GM18508 (cell line): ENCODE measurements at regions not wholly inside any gene's neighbourhood (a gene's known extent, or its start where the extent isn't known, plus 50 kb on each side); places are given as distances from the start of the nearest gene placed in this dataset.

Experiments used
- ATAC-seq: cut with Tn5 transposase; IDR thresholded peaks from one replicate; pipeline ENCODE4 v1.9.1; 2021; ENCODE audit warnings: moderate number of reproducible peaks; ENCODE audit not compliant: insufficient read depth, unreplicated experiment

DNA sequence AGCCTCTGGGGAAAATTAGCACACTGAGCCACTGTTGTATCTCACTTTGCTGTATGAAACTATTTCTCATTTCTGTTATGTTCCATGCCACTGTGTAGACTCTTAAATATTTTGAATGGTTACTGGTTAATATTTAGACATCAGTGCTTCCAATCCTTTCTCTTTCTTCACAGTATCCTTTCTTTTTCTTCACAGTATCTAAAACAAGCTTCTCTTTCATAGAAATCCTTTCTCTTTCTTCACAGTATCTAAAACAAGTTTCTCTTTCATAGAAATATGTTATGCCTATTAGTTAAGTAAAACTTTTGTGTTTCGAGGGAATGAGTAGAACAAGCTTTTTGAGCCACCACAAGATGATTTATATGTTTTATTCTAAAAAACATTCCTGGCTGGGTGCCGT lies 326.8 kb upstream of the KLF12 start:
- ATAC-seq = no peak

DNA sequence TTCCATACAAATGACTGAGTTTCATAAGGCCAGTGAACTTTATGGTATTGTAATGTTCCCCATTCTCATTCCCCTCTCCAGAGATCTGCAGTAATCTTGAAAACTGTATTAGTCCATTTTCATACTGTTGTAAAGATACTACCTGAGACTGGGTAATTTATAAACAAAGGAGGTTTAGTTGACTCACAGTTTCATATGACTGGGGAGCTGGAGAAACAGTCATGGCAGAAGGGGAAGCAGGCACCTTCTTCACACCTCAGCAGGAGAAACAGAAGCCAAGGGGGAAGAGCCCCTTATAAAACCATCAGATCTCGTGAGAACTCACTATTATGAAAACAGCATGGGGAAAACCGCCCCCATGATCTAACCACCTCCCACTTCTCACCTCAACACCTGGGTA lies 318.7 kb upstream of the KLF12 start:
- ATAC-seq = no peak

DNA sequence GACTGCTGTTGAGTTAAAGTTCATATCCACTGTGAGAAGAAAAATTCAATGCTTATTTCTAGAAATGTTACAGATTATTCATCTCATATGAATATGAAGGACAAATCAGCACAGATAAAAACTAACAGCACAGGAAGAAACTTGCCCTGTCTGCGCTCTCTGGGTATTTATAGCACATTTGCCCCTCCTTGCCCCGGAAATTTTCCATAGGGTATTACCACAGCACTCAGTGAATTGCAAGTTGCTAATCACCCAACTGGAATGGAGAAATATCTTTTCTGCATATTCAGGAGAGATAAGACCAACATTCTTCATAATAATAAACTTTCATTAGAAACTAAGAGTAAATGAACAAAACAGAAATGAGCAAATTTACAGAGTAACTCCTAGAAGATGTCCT lies 318.0 kb upstream of the KLF12 start:
- no peak for ATAC-seq

DNA sequence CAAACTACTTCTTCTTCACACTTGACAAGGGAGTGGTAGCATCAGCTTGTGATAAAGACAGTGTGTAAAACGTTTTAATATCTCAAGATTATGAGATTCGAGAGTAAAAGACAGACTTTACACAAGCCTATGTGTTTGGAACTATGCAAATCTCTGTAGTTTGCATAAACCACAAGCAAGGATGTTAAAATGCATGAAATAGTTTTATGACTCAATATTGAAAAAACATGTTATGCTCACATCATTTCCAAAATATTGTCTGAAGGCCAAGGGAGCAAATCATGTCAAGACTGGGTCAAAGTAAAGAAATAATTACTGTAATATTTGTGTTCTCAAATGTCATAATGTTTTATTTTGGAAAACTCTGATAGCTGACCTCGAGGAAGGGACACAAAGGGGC lies 316.8 kb upstream of the KLF12 start:
- ATAC-seq = no peak

DNA sequence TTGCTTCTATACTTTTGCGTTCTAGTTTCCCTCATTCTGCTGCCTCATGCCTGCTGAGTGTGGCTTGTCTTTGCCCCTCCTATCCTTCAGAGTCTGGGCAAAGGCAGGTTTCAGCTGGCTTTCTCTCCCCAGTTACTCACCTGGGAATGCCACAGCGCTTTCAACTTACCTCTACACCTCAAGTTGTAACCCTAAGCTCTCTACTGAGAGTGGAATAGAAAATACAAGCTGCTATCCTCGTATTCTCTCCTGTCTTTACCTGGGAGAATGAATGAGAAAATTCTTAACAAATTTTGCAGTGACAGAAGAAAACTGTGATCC lies 316.3 kb upstream of the KLF12 start:
- no peak for ATAC-seq

DNA sequence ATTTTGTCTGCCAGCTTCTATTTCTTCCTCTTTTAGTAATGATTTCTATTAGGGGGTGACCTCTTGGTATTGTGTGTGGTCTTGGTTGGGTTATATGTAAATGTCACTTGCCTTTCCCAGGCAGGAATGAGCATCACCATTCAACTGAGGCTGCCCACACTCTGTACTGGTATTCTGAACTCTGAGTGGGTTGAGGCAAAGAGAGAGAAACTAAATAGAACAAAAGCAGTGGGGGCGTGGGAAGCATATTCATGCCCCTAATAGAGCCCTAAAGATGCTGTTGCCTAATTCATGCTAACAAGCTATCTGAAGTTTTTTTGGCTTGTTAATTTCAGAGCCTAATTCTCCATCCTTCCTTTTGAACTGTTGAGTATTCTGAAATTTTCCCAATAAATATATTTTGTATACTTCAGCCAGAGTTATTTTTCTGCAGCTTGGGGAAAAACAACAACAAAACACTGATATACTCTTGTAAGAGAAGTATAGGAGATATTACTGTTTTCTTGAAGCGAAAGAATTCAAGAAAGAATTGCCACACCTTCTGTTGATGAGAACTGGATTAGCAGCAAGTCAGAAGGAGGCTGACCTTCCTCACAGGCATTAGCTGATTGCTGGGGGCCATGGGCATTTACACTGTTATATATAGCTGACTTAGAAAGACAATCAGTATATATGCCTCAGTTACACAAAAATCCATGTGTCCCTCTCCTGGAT lies 315.8 kb upstream of the KLF12 start:
- ATAC-seq = no peak

DNA sequence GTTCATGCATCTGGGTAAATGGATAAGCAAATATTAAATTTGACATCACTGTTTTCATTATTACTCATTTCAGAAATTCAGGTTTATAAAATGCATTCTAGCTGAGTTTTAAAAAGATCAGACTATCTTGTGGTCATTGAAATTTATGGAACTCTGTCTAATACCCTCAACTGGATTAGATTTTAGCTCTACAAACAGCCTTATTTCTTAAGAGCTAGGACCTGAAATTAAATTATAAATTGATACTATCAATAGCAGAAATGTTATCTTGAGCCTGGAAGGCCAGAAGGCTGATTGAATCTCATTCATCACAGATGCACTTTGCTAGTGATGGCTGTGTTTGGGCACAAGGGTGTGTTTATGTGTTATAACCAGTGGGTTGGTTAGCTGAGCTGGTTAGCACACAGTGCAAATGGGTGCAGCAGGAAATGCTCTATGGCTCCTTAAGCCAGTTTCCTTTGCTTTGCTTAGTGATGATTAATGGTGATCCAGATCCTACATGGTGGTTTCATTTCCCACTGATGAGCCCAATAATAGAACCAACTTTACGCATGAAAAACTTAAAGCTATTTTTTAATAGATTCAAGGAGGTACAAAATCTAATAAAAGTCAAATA lies 310.8 kb upstream of the KLF12 start:
- ATAC-seq = no peak

DNA sequence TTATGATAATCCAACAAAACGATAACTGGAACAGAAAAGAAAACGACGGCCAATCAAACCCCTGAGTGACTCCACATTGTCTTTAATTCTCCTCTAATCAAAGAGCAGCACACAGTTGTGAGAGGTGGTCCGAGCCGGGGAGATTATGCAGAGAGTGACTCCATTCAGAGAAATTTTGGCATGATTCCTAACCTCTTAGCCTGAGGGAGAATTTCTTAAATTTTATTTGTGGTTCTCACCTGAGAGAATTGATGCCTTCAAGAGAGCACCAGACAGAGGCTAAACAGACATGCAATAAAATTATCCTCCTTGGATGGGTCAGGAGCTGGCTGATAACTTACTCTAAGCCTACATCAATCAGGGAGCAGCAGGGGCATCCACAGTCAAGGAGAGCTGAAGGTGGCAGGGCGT lies 310.0 kb upstream of the KLF12 start:
- ATAC-seq = no peak

DNA sequence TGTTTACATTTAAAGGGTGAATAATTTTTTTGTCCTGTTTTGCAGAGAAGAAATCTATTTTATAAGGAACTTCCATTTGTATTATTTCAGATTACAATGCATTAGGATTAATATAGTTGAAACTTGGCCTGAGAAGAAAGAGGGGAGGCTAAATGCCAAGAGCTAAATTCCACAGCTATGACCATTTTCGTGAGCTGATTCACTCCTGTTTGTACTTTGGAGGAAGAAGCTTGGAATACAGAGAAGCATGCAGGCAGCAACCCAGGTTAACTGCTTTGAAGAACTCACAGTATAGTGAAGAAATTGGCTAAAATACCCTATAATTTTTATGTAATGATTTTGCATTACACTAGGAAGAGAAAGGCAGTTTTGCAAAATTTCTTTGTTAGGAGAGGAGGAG lies 309.4 kb upstream of the KLF12 start:
- ATAC-seq = no peak

DNA sequence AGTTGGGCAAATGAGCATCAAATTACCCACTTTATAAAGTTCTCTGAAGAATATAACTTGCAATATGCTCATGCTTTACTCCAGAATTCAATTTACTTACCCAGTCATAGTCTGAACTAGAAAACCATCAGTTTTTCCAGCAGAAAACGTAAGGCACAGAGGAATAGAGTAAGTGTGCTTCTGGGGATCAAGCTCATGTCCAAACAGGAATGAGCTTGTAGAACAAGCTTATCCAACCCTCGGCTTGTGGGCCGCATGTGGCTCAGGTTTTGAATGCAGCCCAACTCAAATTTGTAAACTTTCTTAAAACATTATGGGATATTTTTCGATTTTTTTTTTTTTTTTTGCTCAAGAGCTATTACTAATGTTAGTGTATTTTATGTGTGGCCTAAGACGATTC lies 308.5 kb upstream of the KLF12 start:
- no peak for ATAC-seq

DNA sequence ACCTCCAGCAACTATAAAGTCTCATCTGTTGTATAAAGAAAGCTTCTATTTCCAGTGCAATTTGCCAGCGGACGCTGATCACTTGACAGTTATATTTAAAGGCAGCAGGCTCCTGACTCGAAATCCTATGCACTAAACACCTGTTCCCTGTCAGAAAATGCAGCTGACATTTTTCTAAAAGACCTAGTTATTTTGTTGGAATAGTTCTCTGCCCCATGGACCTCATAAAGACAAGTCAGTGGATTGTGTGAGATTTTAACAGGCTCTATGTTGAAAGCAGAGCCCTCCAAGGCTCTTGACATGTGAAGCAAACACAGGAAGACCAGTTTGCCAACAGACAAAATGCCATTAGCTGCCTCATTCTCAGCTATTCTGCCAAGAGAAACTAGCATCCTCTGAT lies 304.7 kb upstream of the KLF12 start:
- no peak for ATAC-seq

DNA sequence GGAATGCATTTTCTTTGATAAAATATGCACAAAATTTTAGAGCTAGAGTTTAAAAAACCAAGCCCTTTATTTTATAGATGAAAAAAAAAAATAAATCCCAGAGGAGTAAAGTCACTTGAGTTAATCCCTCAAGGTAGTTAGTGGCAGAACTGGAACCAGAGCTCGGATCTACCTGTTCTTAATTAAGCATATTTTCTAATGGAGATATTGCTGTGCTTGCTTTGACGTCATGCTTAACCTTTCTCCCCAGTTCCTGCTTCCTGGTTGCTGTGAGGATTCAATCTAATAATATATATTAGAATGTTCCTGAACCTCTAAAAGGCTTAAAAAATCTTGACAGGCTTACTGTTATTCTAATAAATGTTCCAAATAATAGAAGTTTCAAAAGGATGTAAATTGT lies 300.6 kb upstream of the KLF12 start:
- no peak for ATAC-seq

DNA sequence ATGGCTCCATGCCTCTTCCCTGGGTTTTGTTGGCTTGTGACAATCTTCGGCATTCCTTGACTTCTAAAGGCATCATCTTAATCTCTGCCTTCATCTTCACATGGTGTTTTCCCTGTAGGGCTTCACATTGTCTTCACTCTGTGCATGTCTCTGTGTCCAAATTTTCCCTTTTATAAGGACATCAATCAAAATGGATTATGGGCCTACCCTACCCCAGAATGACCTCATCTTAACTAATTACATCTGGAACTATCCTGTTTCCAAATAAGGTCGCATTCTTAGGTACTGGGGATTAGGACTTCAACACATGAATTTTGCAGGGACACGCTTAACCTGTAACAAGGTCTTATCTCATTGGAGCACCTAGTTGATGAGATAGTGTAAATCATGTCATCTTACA lies 290.3 kb upstream of the KLF12 start:
- no peak for ATAC-seq

DNA sequence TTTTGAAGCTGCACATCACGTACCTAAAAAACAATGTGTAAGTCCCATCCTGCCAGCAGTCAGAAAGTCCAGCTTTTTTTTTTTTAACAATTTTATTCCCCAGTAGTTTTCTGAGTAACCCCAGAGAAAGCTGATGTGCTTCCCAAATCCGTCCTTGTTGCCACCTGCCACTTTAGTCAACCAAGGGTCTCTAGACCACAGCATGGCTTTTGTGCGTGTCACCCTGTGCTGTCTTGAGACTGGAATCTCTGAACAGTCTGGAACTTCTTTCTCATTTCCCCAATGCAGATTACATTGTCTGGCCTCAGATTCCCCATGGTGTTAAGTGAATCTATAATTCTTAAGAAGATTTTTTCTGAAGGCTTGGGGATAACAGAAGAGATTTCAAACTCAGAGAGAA lies 289.2 kb upstream of the KLF12 start:
- ATAC-seq = no peak

DNA sequence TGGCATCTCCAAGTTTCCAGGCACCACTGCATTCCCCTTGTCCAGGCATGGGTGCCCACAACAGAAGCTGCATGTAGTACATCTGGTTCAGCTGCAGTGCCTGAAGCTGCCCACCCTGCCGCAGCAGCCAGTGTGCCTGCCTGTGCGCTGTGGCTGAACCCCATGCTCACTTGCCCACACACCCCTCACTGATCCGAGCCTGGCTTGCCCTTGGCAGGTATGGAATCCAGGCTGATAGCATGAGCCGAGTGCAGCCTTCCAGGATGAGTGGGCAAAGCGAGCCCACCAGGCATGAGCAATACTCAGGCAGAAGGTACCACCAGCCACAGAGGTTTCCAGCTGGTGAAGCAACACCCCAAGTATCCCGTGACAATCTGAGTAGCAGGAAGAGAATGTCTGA lies 280.3 kb upstream of the KLF12 start:
- ATAC-seq = no peak

DNA sequence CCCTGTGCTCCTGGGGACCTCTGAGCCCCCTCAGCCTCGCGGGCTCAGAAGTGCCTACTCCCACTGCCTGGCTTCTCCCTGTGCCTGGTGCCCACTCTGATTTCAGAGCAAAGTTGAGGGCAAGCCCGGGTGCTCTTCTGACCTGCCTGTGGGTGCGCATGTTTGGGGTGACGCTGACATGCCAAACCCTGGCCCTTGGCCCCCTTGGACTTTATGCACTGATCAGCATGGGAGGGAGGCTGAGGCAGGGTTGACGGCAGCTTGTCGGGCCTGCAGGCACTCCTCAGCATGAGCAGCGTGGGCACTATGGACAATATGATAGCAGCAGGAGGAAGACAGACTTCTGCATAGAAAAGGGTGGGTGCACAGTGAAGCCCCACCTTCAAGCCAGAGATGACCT lies 279.3 kb upstream of the KLF12 start:
- ATAC-seq = no peak

DNA sequence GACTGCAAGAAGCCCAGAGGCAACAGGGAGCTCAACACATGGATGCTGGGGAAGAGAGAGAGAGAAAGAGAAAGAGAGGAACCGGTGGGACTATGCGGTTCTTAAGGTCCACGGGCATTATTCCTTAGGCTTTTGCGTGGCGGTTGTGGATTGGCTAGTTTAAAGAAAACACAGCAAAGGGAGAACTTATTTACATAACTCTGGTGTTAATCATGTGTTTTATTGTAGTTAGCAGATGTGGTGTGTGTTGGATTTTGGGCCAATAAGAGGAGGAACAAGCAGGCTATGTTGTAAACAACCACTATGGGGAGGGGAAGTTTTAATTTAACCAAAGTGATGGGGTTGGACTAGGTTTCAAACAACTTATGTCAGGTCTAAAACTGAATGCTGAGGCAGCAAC lies 275.3 kb upstream of the KLF12 start:
- no peak for ATAC-seq

DNA sequence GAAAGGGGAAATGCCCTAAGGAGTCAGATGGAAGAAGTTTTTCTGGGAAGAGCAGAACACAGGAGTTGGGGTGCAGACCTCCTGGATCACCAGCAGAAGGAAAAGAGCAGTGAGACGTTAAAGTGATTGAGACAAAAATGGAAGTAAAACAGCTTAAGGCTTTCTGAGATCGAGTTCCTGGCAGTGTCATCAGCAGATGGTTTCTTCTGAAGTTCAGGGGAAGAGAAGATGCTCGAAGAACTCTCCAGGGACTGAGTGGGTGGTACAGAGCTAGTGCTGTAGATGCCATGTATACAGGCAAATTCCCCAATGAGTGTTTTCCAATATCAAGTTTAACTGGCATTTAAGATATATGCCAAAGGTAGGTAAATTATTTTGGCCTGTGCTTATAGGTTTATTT lies 272.2 kb upstream of the KLF12 start:
- ATAC-seq = no peak

DNA sequence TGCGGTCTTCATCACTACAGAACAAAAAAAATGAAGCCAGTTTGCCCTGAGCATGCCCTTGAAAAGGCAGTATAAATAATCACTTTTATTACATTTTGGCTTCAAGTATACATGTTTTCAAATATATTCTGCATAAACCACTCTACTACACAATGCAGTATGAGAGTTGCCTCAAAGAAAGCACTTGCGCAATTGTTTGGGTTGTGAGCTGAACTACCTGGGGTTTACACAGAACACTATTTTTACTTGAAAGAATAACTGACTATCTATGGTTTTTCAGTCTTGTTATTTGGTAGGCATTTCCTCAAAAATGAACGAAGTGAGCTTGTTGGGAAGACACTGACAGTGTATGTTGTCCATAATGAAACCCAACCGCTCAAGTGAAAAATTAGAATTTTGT lies 264.4 kb upstream of the KLF12 start:
- no peak for ATAC-seq

DNA sequence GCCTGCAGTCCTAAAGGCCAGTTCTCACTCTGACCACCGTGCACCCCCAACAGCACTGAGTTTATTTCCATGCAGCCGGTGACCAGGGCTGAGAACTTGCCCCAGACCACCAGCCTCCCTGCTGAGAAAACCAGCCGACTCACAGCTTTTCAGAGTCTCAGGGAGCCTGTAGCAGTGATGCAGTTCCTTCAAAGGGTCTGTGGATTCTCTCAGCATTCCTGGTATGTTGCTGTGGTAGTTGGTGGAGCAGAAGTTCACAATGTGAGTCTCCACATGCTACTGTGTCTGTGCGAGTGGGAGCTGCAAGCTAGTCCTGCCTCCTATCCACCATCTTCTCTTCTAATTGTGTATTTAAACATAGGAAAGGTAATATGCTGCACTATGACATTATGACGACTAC lies 254.9 kb upstream of the KLF12 start:
- ATAC-seq = no peak

DNA sequence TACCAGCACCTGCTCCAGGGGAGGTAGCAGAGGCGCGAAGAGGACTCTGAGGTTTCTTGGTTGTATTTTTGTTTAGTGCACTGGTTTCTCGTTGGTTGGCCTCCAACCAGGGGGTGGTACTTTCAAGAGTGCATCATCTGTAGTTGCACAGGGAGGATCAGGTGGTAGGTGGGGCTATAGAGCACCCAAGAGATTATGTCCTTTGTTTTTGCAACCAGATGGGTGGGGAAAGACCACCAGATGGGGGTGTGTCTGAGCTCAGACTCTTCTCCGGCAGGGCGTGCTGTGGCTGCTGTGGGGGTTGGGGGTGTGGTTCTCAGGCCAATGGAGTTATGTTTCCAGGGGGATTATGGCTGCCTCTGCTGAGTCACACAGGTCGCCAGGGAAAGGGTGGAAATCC lies 254.4 kb upstream of the KLF12 start:
- no peak for ATAC-seq

DNA sequence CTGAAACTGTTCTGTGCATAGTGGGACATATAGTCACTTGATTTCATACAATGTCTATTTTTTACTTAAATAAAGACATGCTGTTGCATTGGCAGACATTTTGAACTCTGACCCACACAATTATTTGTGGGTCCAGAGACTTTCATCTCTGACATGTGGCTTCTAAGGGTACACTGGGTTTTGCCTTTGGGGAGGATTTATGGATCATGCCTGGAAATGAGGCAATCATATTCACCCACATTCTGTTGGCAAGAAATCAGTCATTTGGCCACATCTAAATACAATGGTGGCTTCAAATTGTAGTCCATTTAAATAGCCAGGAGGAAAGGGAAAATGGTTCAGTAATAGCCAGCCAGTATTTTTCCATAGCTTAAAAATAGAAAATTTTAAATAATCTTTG lies 238.3 kb upstream of the KLF12 start:
- no peak for ATAC-seq

DNA sequence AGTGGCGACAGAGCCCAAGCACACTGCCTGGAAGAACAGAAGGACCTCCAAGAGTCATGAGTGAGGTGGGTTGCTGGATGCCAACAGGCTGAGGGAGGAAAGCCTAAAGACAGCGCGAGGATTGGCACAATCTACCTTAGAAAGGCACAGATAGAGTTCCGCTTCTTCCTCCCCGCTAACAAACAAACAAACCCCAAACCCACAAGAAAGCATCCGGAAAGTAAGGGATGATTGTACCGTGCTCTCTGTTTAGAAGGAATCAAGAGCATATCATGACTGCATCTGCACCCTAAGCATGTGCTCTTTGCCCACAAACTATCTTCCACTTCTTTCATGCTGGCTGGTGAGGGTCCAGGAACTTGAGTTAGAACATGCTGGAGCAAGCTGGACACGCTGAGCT lies 233.0 kb upstream of the KLF12 start:
- ATAC-seq = no peak
